ENCODE measurements at regions not wholly inside any gene's neighbourhood (a gene's known extent, or its start where the extent isn't known, plus 50 kb on each side); places are given as distances from the start of the nearest gene placed in this dataset.

DNA sequence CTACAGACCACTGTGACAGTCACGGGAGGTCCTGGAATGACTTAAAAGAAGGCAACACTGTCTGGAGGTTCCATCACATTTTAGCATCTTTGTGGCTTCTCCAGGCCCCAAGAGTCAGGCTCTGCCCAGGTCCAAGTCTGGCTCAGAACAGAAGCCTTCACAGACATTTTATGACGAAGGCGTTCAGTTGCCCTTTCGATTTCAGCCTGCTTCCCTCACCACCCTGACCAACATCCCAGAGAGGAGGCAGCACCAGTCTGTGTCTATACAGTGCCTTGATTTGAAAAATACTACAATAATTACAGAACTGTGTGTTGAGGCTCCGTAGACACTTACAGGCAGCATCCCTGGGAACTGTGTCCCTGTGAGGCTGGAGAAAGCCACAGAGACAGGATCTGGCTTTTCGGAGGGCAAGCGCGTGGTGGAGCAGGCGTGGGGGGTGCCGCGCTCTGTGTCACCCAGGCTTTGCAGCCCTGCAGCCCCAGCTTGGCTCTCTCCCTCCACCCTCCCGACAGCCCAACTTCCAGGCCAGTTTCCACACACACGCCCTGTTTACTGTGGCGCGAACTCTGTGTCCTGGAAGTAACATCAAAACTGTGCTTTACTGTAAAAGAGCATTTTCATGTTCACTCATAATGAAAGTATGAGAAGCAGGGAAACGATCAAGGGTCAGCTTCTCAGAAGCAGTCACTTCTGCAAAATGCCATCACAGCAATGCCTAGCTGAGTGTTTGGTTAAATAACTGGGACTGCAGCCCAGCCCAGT, 153.5 kb upstream of the ALKAL2 start:
- TF ChIP-seq POLR2A (IDR thresholded peaks at IDR 0.05) (no peak), CTCF (IDR thresholded peaks at IDR 0.05) (no peak)
